DOHH2 (cell line): ENCODE measurements at regions not wholly inside any gene's neighbourhood (a gene's known extent, or its start where the extent isn't known, plus 50 kb on each side); places are given as distances from the start of the nearest gene placed in this dataset.

ENCODE experiments used
- H3F3A ChIP-seq: fragments of 200-600 bp; sonication (generic), shearing (Covaris generic); 2 replicates; pipeline ENCODE4 v1.6.0; 2016; ENCODE audit warnings: antibody characterized with exemption, mild to moderate bottlenecking; ENCODE audit not compliant: control insufficient read depth, insufficient read depth
- H3K27ac ChIP-seq: fragments of 200-600 bp; sonication (generic); 2 replicates; pipeline ENCODE4 v1.5.1; 2014; ENCODE audit warnings: low read depth, mild to moderate bottlenecking, low read length, moderate library complexity
- H3K27me3 ChIP-seq: fragments of 200-600 bp; sonication (generic); 2 replicates; pipeline ENCODE4 v1.6.1; 2014; ENCODE audit warnings: mild to moderate bottlenecking, low read length, mixed read lengths; ENCODE audit not compliant: control insufficient read depth
- H3K36me3 ChIP-seq: fragments of 200-600 bp; sonication (generic); 2 replicates; pipeline ENCODE4 v1.6.1; 2014; ENCODE audit warnings: mild to moderate bottlenecking, low read length, moderate library complexity, mixed read lengths; ENCODE audit not compliant: control insufficient read depth
- H3K4me1 ChIP-seq: fragments of 200-600 bp; sonication (generic); 2 replicates; pipeline ENCODE4 v1.6.1; 2014; ENCODE audit warnings: mild to moderate bottlenecking, low read length, mixed read lengths; ENCODE audit not compliant: control insufficient read depth
- H3K4me2 ChIP-seq: fragments of 200-600 bp; sonication (generic); 2 replicates; pipeline ENCODE4 v1.6.0; 2014; ENCODE audit warnings: mild to moderate bottlenecking, low read length, moderate library complexity
- H3K4me3 ChIP-seq: fragments of 200-600 bp; sonication (generic); 2 replicates; pipeline ENCODE4 v1.5.1; 2014; ENCODE audit warnings: mild to moderate bottlenecking, low read length, mixed read lengths
- H3K79me2 ChIP-seq: fragments of 200-600 bp; sonication (generic); 2 replicates; pipeline ENCODE4 v1.6.1; 2014; ENCODE audit warnings: mild to moderate bottlenecking, low read length, mixed read lengths; ENCODE audit not compliant: control insufficient read depth
- H3K9me2 ChIP-seq: fragments of 200-600 bp; sonication (generic); replicated peaks from 2 replicates; pipeline ENCODE4 v1.6.1; 2014; ENCODE audit warnings: mild to moderate bottlenecking, low read length, mixed read lengths; ENCODE audit not compliant: control insufficient read depth
- H3K9me3 ChIP-seq: fragments of 200-600 bp; sonication (generic); 2 replicates; pipeline ENCODE4 v1.6.1; 2014; ENCODE audit warnings: antibody characterized with exemption, low read length, mixed read lengths; ENCODE audit not compliant: control insufficient read depth, insufficient read depth
- H4K20me1 ChIP-seq: fragments of 200-600 bp; sonication (generic); 2 replicates; pipeline ENCODE4 v1.6.0; 2014; ENCODE audit warnings: low read depth, mild to moderate bottlenecking, antibody characterized with exemption, low read length, moderate library complexity; ENCODE audit not compliant: control insufficient read depth, insufficient read depth
- EZH2phosphoT487 ChIP-seq: fragments of 200-600 bp; sonication (generic); IDR thresholded peaks from 2 replicates; pipeline ENCODE4 v1.6.1; 2017; ENCODE audit warnings: borderline replicate concordance, mild to moderate bottlenecking, antibody characterized with exemption, low read length, moderate library complexity, mixed read lengths
- TF ChIP-seq, protein P1 (sequence below): fragments of 200-600 bp; sonication (generic); IDR thresholded peaks from one replicate; pipeline ENCODE4 v1.5.1; 2014; ENCODE audit warnings: antibody characterized with exemption, mild to moderate bottlenecking, low read depth, low read length; ENCODE audit not compliant: poor library complexity, severe bottlenecking

DNA sequence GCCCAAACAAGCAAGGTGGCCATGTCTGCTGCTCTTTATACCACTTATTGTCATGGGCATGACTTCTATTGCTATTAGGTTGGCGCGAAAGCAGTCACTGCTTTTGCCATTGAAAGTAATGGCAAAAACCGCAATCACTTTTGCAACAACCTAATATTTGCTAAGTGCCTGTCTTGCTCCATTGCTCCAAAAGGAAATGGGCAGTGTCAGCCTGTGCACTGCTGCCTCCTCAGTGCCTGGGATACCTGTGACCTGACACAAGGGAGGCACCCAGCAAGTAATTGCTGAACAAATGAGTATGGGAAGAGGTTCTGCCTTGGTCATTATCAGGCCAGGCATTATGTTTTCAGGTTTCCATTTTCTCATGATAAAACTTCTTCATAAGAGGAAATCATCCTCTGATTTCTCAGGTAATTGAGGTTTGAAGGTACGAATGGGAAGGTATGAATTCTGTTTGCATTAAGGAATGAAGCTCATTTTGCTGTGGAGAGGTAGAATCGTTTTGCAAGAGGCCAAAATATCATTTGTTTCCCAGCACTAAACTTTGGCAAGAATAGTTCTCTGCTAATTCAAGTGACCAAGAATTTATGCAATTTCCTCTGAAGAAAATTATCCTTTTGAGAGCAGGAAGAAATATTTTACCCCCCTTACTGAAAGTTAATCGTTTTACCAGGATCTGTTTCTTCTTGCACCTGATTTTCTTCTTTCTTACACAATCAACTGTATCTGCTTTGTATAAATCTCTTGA, 128.4 kb upstream of the SPRY2 start:
- no peaks in the 10 kb centered on the region for H3K9me2 ChIP-seq
- no peaks in the 10 kb centered on the region for H4K20me1 ChIP-seq
- 0 out of 2 replicates have a peak, but pooled peaks cover 4% of the 10 kb centered on the region for H3K27me3 ChIP-seq
- TF ChIP-seq, protein P1, sequence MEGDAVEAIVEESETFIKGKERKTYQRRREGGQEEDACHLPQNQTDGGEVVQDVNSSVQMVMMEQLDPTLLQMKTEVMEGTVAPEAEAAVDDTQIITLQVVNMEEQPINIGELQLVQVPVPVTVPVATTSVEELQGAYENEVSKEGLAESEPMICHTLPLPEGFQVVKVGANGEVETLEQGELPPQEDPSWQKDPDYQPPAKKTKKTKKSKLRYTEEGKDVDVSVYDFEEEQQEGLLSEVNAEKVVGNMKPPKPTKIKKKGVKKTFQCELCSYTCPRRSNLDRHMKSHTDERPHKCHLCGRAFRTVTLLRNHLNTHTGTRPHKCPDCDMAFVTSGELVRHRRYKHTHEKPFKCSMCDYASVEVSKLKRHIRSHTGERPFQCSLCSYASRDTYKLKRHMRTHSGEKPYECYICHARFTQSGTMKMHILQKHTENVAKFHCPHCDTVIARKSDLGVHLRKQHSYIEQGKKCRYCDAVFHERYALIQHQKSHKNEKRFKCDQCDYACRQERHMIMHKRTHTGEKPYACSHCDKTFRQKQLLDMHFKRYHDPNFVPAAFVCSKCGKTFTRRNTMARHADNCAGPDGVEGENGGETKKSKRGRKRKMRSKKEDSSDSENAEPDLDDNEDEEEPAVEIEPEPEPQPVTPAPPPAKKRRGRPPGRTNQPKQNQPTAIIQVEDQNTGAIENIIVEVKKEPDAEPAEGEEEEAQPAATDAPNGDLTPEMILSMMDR = no peak
- TF ChIP-seq EZH2phosphoT487 = no peak
- no peak overlapping the region for H3K27ac ChIP-seq
- no peaks in the 10 kb centered on the region for H3K4me1 ChIP-seq
- no peak overlapping the region for H3K4me3 ChIP-seq
- H3K79me2 ChIP-seq = no peaks in the 10 kb centered on the region
- H3K36me3 ChIP-seq = no peaks in the 10 kb centered on the region
- no peaks in the 10 kb centered on the region for H3F3A ChIP-seq
- H3K4me2 ChIP-seq = no peak overlapping the region
- H3K9me3 ChIP-seq = no peaks in the 10 kb centered on the region

DNA sequence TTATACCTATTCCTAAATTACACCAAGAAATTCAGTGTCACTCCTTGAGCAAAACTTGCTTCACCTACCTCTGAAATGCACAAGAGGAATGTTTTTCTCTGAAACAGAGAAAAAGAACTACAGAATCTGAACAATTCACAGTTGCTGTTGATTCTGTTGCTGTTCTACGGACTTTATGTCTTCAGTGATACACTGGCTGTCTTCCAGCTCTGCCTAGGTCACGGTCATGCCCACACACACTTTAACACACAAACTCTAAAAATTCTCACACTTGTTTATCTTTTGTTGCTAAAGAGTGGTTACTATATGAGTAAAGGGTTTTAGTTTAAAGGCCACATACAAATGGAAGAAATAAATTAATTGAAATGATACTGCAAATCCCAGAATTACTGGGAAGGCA, 124.4 kb upstream of the SPRY2 start:
- Histone ChIP-seq H3K9me2 (no peaks in the 10 kb centered on the region), H3K4me2 (no peak overlapping the region), H3K9me3 (no peaks in the 10 kb centered on the region), H3K27me3 (0 out of 2 replicates have a peak, but pooled peaks cover 4% of the 10 kb centered on the region), H3K27ac (no peak overlapping the region), H4K20me1 (no peaks in the 10 kb centered on the region), H3K4me1 (peaks cover 10% of the 10 kb centered on the region; the same call in 1 of the 2 replicates), H3K4me3 (no peak overlapping the region), H3K36me3 (no peaks in the 10 kb centered on the region), H3K79me2 (no peaks in the 10 kb centered on the region), H3F3A (no peaks in the 10 kb centered on the region)
- TF ChIP-seq, protein P1 = no peak
- TF ChIP-seq EZH2phosphoT487 = no peak

DNA sequence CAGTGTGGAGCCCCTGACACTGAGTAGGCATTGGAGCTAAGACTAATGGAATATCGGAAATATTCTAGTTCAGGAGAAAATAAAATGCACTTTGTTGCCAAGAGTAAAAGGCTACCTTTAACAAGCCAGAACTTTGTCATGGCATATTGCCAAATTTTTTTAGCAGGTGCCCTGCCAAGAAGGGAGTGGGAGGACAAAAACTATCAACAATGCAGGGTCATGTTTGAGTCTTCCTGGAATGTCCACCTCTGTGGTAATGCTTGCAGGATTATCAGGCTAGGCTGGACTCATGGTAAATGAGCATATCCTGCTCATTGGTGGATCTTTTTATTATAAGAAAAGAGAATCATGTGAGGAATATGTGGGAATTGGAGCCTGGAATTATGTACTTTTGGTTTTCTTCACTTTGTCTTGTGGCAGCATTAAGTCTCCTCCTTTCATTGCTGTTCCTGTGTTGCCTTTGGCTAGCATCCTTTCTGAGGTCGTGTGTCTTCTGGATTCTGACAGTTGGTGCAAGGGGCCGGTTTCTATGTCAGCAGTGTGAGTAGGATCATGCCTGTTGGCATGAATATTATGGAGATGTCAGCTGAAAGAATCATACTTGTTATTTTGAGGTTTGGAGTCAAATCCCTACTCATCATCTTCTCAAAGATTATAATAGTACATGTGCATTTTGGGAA, 122.9 kb upstream of the SPRY2 start:
- Histone ChIP-seq H3K4me2 (no peak overlapping the region), H3K36me3 (no peaks in the 10 kb centered on the region), H3K4me1 (peaks cover 10% of the 10 kb centered on the region; the same call in 1 of the 2 replicates), H3K9me3 (no peaks in the 10 kb centered on the region), H3K27me3 (0 out of 2 replicates have a peak, but pooled peaks cover 4% of the 10 kb centered on the region), H3K79me2 (no peaks in the 10 kb centered on the region), H3K27ac (no peak overlapping the region), H3K9me2 (no peaks in the 10 kb centered on the region), H4K20me1 (no peaks in the 10 kb centered on the region), H3K4me3 (no peak overlapping the region), H3F3A (no peaks in the 10 kb centered on the region)
- TF ChIP-seq EZH2phosphoT487 = no peak
- TF ChIP-seq, protein P1 = no peak
